NCI-H2029 (cell line): ENCODE measurements at regions not wholly inside any gene's neighbourhood (a gene's known extent, or its start where the extent isn't known, plus 50 kb on each side); places are given as distances from the start of the nearest gene placed in this dataset.

Source experiments
- DNase-seq: peaks from one replicate; lab custom pipeline; 2025; lab: John Stamatoyannopoulos, UW

GRCh38 chr2:180058993-180059392, 51.9 kb upstream of the CWC22 start:
- no peak for DNase-seq

DNA sequence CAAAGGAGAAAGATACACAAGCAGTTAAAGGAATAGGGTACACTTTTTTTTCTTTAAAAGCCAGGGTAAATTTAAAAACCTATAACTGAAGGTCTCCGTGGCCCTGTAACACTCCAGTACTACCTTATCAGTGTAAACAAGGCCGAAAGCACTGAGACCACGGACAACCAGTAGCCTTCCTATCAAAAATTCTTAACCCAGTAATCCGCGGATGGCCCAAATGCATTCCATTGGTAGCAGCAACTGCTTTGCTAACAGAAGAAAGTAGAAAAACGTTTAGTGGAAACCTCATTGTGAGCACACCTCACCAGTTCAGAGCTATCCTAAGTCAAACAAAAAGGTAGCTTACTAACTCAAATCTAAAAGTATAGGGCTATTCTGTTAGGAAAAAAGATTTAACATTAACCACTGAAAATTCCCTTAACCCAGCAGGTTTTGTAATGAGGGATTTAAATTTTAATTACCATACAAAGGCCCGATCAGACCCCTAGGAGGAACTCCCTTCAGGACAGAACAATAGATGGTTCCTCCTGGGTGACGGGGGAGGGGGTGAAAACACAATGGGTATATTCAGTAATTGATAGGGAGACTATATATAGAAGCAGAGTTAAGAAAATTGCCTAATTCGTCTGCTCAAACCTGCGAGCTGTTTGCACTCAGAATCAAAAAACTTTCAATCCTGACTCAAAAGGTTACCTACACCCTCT, 50.8 kb upstream of the CWC22 start:
- DNase-seq = no peak
